HG03565 (cell line): ENCODE measurements at regions not wholly inside any gene's neighbourhood (a gene's known extent, or its start where the extent isn't known, plus 50 kb on each side); places are given as distances from the start of the nearest gene placed in this dataset.

Experiments
- ATAC-seq: cut with Tn5 transposase; IDR thresholded peaks from one replicate; pipeline ENCODE4 v1.9.1; 2021; ENCODE audit warnings: mild to moderate bottlenecking, moderate library complexity; ENCODE audit not compliant: unreplicated experiment

DNA sequence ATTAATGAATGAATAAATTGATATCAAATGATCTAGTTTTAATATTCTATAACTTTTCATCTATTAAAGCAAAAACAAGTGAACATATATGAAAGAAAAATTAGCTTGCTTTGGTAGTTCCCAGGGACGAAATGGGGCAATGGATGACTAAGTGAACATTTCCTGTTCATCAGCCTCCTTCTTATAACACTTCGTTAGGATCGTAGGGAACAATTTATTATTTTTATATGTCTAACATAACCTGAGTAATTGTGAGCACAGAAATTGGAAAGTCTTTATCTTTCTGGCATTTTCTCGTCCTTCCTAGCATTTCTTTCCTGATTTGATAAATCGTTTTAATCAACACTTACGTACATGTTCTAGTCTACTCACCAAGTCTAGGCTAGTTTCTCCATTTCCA lies 59.1 kb upstream of the PPP1R3C start:
- ATAC-seq = no peak

DNA sequence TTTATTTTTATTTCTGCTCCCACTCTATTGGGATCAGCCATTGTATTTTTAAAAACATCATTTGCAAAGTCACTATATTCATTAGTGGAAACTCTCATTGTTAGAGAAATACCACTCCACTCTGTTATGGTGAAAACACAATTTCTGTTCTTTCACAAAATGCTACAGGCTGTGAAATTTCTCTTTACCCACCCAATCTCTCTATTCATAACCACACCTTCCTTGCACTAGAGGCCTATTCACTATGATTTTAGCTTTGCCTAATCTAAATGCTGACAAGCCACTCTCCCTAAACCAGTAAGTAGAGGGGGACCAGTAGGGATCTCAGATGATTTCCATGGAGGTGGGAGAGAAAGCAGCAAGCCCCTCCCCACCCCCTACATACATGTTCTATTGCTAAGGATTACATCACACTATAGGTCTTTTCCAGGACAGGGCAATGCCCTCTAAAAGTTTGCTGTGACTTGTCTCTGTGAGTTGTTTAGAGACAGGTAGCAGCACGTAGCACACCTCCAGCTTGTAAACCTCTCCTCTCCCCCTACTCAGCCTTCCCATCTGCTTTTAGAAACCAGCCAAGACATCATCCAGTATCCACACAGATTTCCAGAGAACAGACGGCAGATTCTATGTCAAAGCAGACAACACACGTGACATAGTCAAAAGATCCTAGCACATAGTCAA lies 58.3 kb upstream of the PPP1R3C start:
- no peak for ATAC-seq

DNA sequence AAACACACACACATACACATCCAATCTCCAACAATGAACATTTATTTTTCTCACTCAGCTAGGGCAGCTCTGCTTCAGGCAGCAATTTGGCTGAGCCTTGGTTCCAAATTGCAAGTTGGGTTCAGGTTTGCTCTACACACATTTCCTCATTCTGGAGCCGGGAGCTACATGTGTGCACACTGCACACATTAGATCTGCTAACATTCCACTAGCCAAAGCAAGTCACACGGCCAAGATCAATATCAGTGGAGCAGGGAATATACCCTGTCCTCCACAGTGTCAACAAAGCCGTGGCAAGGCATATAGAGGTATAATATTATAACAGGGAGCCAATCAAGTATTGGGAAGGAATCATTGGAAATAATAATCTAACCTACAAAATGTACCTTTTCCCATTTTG lies 57.5 kb upstream of the PPP1R3C start:
- ATAC-seq = no peak

DNA sequence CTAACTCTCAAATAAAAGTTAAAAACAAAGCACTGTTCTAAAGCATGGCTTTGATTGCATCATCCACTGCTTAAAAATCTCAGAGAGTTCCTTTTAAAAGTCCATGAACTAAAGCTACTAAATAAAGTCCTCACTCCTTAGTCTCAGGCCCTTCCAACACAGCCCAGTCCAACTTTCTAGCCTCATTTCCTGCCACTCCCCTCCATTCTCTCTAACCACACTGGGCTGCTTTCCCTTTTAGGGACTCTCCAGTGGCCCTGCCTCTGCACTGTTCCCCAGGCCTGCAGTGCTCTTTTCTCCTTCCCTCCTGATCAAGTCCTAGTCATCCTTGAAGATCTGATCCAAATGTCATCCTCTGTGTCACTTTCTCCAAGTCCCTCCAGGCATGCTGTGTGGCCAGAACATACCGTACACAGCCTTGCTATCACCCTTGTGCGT lies 56.9 kb upstream of the PPP1R3C start:
- ATAC-seq = no peak

DNA sequence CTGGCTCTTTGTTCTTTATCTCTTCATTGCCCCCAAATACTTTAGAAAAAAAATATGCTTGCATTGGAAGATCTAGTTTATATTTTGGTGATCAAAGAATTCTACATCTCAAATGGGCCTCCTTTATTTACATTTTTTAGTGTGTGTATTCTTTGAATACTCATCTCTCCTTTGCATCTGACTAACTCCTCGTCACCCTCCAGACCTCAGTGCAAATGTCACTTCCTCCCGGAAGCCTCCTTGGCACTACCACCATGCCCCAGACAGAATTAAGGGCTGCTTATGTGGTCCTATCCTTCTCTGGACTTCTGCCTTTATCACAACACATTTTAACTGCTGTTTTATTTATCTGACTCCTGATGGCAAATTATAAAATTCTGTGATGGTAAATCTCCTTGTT lies 52.0 kb upstream of the PPP1R3C start:
- no peak for ATAC-seq

DNA sequence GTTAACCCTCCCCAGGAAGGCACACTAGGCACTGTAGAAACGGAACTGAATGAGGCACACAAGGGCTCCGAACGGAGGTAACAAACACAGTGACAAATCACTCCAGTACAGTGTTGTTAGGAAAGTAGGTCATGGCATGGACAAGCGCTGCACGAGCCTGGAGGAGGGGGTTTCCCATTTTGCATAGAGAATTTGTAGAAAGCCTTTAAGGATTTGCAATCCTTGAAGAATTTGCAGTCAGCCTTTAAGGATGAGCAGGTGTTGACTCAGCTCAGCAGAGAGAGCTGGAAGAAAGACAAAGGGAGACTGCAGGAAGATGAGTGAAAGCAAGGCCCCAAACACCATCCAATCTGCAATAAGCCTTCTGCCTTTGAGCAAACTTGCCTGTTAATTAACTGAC lies 51.1 kb upstream of the PPP1R3C start:
- no peak for ATAC-seq

DNA sequence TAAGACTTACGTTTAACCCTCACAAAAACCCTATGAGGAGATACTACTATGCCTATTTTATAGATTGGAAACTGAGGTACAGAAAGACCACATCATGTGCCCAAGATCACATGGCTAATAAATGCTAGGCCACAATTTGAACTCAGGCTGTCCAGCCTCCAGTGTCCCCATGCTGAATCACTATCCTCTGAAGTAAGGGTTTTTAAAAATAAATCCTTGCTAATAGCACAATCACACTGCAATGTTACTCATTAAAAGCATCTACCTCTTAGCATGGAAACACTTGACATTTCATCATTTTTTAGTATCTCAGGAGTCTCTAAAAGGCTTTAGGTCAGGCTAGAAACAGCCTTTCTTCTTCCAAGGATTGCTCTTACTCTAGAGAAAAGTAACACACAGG lies 50.0 kb upstream of the PPP1R3C start:
- no peak for ATAC-seq
